ENCODE measurements at regions not wholly inside any gene's neighbourhood (a gene's known extent, or its start where the extent isn't known, plus 50 kb on each side); places are given as distances from the start of the nearest gene placed in this dataset.

GRCh38 chr15:45759936-45760335 lies 125.1 kb downstream of the SQOR start:
- no peak for TF ChIP-seq CTCF (IDR thresholded peaks at IDR 0.05)
- TF ChIP-seq POLR2A (IDR thresholded peaks at IDR 0.05): no peak

Measured in lower leg skin (tissue), 3 donors.